GM21367 (cell line): ENCODE measurements at regions not wholly inside any gene's neighbourhood (a gene's known extent, or its start where the extent isn't known, plus 50 kb on each side); places are given as distances from the start of the nearest gene placed in this dataset.
"Not testable (repeated sequence)": the region's sequence is repeated elsewhere in the genome, so short reads cannot be mapped to it uniquely, and the experiment has no call there.

Experiments used
- ATAC-seq: cut with Tn5 transposase; IDR thresholded peaks from one replicate; pipeline ENCODE4 v1.9.1; 2021; ENCODE audit not compliant: unreplicated experiment

DNA sequence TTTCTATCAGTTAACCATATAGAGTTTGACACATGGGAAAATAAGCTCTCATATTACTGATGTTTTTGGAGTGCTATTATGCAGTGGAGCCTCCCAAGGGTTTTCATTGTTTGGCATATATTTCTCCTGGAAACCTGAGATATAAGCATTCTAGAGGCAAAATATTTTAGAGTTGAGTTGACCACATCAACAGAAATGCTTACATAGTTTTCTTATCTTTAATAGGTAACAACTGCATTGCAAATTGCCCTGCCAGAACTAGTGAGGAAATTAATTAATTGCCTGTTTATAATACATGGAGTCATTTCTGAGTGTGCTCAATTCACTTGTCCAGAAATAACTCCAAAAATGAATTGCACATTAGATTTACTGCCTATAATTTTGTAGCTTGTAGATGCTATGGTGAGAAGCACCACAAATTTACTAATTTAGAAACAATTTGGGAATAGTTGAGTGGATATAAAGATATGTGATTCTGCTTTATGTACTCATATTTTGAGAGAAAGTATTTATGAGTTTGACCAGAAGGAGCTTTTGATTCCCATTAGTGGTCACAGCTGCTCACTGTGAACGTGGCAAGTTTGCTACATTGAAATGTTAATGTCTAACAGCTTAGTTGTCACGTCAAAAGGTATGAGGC lies 288.7 kb downstream of the CD109 start:
- ATAC-seq, result no peak

DNA sequence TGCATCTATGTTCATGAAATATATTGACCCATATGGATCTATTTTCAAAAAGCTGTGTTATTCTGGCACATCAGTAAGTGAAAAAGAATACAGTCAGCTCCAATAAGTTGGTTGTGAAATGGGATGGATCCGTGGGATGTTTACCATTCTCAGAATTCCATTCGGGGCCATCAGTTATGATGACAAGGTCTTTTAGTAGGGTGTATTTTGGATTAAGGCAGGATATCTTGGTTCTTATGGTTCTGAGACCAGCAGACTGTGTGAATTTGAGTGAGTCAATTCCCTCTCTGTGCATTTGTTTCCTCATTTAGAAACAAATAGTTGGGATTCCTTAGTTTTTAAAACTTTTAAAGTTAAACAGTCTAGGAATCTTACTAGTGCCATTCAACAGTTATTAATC lies 287.4 kb downstream of the CD109 start:
- no peak for ATAC-seq

DNA sequence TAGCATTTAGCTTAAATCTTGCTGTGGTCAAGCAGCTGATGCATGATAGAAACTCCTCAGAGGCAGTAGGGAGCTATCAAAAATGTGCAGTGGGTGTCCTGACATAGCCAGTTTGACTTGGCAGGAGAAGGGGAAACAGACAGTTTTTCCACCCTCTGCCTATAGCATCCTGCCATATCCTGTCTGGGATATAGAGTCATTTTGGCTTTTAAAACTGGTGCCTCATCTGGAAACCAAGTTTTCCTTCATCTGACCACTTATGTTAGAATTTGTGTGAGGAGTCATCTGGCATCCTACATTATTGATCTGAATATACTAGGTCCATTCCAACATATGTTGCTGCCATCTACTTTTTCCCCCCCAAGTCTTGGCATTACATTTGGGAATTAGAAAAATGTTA lies 284.1 kb downstream of the CD109 start:
- ATAC-seq, result no peak

DNA sequence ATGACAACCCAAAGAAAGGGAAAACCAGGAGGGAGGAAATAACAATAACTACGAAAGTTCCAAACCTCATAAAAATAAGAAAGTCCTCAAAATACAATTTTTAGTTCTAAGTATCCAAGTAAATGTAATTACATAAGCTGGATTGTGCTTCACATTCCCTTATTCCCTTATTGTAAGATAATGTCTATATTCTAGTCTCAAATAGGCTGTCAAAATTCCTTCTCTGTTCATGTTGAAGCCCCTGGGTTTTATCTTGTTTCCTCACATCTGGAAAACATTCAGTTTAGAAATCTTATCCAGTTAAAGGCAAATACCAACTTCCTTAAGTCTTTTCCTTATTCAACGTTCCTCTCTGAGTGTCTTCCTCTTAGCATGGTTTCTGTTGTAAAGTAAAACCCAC lies 282.3 kb downstream of the CD109 start:
- ATAC-seq, result no peak

DNA sequence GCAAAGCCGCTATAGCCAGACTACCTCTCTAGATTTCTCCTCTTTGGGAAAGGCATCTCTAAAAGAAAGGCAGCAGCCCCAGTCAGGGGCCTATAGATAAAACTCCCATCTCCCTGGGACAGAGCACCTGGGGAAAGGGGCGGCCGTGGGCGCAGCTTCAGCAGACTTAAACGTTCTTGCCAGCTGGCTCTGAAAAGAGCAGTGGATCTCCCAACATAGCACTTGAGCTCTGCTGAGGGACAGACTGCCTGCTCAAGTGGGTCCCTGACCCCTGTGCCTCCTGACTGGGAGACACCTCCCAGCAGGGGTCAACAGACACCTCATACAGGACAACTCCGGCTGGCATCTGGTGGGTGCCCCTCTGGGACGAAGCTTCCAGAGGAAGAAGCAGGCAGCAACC lies 276.5 kb downstream of the CD109 start:
- not testable (repeated sequence) for ATAC-seq

DNA sequence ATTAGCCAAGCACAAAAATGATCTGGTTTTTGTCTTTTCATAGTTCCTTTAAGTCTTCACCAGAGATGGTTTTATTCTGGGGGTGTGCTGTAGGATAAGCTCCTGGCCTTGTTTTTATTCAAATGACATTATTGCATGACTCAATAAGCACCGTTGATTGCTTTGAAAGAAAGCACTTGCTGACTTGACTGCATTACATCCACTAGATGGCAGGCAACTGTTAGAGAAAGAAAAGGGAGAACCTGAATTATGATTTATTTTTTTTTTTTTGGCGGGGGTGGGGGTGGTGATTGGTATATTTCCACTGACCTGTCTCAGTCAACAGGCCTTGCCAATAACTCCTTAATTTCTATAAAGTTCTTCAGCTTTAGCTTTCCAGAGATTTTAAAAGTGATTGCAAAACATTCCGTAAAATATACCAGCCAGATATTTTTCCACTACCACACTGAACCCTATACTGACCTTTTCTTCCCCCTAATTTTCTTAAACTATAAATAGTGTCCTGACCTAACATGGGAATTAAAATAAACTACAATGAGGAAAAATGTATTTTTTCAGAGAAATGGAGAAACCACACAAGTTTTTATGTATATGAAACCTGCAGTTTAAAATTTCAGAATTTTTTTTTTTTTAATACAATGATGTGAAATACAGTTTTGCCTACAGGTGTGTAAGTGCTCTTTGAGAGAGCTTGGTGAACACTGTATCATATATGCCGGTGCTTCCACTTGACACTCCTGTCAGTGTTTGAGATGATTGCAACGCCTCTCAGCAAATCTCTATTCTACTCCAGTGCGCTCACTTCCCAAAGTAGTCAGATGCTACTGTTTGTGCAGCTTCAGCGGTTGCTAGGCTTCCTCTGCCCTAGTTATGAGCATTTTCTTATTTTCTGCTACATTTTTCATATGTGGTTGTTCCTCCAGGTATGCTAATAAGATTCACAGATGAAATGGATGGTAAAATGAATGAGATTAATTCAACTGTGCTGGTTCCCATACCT lies 274.3 kb downstream of the CD109 start:
- no peak for ATAC-seq

DNA sequence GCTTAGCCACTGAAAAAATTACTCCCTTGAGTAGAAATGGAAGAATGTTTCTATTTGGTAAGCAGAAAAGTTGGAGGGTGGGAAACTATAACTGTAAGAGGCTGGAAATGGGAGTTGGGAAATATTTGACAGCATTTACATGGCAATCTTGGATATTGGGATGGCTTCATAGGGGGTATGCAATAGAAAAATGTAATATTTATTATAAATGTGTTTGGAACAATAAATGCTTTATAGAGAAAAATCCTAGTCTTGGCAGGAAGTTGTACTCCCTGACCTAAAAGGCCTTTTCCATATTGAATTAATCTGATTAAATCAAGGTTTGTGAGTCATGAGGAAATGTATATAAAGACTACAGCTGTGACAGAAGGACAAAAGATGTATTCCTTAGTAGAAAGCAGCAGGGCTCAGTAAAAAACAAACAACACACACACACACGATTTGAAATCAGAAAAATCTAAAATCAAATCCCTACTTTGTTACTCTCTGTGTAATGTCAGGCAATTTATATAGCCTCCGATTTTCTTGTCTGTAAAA lies 272.3 kb downstream of the CD109 start:
- ATAC-seq, result no peak

DNA sequence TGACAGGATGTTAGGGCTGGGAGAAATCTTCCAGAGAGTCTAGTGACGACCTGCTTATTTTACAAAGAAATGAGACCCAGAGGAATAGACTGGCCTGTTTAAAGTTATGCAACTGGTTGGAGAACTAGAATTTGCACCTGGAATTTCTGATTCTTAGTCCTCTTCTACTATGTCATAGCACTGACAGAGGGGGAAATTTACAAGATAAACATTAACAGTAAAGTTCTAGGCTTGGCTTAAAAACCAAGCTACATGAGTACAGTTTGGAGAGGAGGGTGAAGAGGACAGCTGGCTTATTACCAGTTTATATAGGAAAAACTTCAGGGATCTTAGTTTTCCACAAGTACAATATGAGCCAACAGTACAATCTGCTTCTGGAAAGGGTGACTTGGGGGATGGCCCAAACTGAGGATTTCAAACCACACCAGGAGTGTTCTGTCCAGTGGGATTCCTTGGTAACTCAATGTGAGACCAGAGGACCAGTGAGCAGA lies 269.6 kb downstream of the CD109 start:
- no peak for ATAC-seq

DNA sequence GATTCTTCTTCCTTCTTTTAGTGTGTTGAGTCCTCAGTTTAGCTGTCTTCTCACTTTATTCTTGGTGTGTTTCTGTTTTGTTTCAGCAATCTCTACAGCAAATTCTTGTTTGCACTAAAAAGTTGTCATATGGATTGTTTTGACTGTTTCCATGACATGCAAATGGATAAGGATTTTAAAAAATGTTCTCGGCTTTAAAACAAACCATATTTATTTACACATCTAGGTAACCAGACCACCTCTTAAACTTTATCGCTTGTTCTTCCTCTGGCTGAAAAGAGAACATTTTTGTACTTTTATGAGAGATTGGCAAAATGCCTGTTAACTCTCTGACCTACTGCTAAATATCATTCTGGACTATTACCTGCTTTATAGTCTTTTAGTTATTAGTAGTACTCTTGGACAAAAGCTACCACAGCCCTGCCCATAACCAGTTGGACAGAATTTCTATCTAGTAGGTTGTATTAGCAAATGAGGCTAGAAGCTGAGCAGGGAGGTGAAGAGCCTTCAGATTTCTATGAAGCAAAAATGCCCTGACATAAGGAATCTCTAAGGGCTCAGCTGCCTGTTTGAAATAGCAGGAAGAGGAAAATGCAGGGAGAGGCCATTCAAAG lies 268.3 kb downstream of the CD109 start:
- ATAC-seq, result no peak

DNA sequence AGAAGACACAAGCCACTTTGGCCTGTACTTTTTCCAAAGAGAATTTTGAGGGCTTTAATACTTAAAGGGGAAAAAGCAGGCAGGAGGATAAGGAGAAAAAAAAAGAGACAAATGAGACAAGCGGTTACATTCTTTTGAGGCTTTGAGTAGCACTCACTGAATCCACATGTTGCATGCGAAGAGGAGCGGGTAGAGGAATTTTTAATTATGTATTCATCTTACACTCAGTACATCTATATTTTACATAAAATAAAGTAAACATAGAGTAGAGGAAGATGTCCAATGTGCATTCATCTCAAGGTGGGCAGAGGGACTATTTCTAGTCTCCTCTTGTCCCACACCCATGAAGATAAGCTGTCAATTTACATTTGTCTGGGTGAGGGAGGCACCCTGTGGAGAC lies 266.9 kb downstream of the CD109 start:
- ATAC-seq, result no peak

DNA sequence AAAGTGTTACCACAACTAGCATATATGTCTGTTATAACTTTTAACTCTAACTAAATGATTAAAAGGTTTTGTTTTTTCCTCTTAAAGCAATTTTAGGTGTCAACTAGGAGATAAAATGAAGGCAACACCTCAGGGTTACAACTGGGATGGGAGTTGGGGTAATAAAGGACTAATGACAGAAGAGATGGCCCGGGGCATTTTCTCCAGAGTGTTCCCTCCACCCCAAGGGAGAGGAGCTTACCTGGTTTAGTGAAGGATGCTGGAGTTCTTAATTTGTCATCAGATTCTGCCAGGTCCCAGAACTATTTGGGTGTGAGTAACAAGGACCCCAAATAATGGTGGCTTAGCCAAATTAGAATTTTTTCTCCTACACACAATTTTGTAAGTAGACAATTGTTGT lies 260.3 kb downstream of the CD109 start:
- ATAC-seq, result no peak

DNA sequence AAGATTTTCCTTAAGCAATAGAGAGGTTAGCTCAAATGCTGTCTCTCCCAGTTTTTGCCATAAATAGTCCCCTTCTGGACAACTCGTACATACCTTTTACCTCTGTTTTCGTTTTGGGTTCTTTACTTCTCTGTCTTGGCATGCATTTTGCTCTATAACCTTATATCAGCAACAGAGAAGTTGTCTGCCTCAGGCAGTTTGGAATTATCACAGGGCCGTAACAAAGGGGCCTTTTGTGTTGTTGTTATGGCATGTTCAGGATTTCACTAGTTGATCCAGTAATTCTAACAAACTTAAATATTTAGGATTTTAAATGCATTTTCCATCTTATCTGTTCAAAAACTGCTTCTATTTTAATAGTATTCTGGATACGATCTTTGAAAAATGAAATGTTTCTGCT lies 259.8 kb downstream of the CD109 start:
- ATAC-seq, result no peak

DNA sequence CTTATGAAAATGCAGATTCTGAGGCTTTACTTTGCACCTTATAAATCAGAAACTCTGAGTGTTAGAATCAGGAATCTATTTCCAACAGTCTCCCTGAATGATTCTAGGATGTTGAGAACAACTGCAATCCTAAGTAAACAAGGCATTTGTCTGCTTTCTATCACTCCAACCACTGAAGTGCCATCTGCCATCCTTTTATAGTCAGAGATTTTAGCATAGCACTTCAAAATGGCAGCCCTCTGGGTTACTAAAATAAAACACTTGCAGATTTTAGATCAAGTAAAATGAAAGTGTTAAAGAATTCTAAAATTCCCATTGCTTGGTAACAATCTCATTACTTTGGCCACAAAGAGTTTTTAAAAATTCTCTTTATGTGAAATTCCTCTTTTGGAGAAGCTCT lies 258.9 kb downstream of the CD109 start:
- ATAC-seq, result no peak

DNA sequence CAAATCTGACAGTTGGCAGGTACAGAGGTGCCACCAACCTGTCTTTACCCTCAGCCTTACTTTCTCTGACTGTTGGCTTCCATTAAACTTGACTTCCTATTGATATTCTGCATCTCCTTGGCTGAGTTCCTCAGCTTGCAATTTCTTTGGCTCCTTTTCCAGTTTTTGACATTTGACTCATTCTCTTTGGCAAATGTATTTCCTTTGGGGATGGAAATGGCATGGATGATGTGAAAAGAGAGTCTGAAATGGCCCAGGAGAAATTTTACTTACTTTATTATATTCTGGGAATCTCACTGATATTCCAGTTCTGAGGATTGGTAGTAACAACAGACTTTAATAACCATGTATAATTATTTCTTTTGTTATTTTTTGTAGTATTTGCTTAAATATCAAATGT lies 255.2 kb downstream of the CD109 start:
- no peak for ATAC-seq

DNA sequence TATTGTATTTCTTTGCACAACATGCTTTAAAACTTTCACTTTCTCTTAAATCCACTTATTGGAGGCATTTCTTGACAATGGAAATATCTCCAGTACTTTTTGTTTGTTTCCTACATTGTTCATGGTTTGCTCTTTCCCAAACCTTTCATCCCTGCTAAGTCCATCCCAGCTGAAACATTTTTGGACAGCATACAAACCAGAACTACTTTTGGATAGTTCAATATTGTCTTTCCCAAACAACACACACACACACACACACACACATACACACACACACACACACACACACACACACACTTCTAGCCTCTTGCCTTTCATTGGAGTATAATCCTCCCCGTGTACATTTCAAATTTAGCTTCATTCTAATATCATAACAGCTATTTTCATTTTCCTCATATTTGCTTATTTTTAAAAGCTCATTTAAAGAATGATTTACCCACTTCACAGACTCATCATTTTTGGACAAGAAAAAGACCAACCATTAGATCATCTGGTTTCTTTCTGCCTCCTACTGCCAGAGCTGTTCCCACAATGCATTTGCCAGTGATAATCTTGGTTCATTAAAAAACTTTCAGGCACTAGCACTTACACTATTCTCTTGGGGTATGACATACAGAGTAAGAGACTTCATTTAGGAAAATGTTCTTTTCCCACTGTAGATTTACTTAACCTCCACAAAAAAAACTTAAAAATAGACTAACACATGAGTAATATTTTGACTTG lies 248.1 kb downstream of the CD109 start:
- ATAC-seq, result no peak

DNA sequence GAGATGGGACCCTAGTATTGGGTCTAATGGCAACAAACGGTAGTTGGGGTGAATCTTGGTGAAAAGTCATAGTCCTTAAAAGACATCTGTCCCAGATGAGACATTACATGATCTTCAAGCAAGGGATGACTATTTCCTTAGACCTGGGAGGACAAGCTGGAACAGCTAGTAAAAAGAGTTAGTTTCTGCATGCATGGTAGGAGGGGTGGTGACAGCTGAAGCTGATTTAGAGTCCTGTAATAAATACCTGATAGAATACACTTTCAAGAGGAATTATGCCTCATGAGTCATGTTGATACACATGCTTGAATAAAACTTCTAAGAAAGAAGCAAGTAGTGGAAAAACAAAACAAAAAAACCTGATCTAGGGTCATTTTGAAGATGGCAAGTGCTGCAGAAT lies 247.4 kb downstream of the CD109 start:
- ATAC-seq, result no peak

DNA sequence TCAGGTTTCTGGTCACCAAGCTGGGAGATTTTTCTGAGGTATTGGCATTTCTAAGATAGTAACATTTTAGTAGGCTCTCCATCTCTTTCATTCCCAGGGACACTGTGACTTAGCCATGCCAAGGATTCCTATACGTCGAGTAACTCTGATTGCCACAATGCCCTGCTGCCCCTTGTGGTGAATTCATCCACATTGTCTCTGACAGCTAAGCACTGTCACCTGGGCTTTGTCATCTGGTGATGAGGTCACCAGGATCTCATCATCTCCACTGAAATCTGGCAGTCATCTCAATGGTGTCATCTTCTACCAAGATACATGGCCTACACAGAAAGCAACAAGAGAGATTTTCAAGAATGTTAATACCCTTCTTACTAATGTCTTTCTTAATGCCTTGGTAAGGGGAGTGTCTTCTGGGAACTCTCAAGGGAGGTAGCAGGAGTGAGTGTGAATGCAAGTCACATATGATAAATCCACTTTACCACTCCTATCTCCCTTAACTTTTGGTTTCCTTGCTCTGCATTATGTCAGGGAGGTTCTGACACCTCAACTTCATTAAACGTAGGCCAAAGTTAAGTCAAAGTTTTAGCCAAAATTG lies 246.7 kb downstream of the CD109 start:
- no peak for ATAC-seq

DNA sequence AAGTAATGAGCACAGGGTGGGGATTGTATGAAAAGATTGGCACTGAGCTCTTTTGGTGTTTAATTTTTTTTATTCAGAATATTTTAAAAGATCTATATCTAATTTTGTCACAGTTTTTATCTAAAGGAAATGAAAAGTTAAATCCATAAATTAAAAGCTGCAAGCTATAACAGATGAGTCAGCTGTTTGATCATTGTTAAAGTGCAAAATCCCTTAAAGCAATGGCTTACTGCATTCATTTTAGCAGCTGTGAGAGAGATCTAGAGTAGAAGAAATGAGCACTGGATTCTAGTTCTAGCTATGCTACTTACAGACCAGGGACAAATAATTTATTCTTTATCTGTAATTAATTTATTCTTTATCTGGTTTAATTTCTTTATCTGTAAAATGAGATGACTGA lies 245.9 kb downstream of the CD109 start:
- ATAC-seq, result no peak

DNA sequence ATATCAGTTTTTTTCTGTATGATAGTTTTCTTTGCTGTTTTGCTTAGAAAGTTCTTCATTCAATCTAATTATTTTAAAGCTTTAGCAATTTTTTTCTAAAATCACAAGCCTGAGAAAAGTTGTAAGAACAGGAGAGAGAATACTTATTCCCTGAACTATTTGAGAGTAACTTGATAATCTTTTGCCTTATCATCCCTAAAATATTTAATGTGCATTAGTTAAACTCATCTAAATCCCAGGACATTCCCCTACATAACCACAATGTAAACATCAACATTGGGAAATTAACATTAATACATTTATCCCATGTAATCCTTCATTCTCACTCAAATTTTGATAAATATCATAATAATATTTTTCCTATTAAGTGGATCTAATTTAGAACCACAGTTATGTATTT lies 241.8 kb downstream of the CD109 start:
- no peak for ATAC-seq

DNA sequence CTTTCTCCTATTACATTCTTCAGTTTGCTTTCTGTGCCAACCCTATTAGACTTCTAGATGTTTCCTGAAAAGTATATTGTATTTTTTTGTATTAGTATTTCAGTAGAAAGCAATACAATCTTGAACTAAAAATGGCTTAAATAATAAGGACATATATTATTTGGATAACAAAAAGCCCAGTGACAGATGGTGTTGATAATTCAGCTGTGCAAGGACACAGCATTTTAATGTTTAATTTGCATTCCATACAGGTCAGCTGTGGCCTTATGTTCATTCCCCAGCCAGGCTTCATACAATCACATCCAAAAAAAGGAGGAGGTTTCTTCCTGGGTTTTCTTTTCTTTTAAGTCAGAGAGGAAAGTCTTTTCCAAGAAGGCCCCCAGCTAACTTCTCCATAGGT lies 236.9 kb downstream of the CD109 start:
- no peak for ATAC-seq

DNA sequence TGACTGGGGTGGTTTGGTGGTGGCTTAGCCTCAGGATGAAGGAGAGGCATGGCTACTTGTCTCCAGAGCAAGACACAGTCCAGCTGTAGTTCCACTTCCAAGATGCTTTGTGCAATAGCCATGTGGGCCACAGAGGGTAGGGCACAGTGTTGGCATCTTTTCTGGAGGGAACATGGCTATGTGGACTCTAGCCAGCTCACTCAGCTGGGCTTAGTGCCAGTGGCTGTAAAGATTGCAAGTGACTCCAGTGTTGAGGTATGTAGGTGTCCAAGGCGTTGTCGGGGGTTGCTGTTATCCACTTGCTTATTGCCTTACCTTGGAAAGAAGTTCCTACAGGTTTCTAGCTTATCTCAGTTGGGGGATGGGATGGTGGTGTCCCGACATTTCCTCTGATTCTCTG lies 233.4 kb downstream of the CD109 start:
- ATAC-seq, result no peak
